ENCODE measurements at regions not wholly inside any gene's neighbourhood (a gene's known extent, or its start where the extent isn't known, plus 50 kb on each side); places are given as distances from the start of the nearest gene placed in this dataset.
"Not testable (repeated sequence)": the region's sequence is repeated elsewhere in the genome, so short reads cannot be mapped to it uniquely, and the experiment has no call there.

DNA sequence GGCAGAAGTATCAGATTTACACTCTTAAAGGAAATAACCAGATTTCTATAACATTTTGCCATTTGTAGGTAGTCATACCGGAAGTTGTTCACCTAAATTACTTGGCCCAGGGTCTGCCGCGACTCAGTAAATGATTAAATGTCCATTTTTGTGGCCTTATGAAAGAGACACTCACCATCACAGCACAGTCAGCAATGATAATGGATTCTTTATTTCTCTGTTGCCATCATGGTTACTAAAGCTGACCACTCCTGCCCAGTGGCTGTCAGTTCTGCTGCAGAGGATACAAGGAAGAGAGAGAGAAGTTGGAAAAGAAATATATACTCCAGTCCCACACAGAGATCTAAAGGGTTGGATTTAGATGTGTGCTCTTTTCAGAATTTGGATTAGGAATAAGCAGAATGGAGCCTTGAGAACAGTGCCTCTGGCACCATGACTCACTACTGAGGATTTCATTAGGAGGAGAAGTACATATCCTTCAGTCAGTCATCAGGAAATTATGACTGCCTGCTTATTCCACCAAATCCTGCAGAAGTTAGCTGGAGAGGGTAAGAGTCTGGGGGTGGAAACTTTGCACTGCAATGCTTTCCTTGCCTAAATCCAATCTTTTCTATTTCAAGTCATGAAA, 72.8 kb upstream of the EFNA5 start:
- intact Hi-C loops (cut with DNase I): no loop called here

DNA sequence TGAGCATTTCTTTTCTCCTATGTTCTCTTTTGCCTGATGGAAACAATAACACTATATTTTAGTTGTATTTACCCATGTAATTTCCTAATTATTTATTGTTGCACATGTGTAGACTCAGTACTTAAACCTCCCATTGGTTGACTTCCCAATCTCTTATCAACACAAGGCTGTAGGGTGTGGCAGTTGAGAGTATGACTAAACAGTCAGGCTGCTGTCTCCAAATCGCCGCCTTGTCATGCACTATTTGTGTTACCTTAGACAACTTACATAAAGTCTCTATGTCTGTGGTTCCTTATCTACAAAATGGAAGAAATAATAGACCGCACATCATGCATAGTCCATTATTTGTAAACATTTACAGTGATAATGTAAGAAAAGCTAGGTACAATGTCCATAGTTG, 68.9 kb upstream of the EFNA5 start:
- no peaks in the 10 kb centered on the region for H3K27me3 ChIP-seq
- peak; percentile 69 for ATAC-seq
- TF ChIP-seq, protein P1, sequence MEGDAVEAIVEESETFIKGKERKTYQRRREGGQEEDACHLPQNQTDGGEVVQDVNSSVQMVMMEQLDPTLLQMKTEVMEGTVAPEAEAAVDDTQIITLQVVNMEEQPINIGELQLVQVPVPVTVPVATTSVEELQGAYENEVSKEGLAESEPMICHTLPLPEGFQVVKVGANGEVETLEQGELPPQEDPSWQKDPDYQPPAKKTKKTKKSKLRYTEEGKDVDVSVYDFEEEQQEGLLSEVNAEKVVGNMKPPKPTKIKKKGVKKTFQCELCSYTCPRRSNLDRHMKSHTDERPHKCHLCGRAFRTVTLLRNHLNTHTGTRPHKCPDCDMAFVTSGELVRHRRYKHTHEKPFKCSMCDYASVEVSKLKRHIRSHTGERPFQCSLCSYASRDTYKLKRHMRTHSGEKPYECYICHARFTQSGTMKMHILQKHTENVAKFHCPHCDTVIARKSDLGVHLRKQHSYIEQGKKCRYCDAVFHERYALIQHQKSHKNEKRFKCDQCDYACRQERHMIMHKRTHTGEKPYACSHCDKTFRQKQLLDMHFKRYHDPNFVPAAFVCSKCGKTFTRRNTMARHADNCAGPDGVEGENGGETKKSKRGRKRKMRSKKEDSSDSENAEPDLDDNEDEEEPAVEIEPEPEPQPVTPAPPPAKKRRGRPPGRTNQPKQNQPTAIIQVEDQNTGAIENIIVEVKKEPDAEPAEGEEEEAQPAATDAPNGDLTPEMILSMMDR (IDR thresholded peaks at IDR 0.05): no peak
- no peaks in the 10 kb centered on the region for H3K4me1 ChIP-seq
- intact Hi-C loops (cut with DNase I): no loop called here
- H3K9me3 ChIP-seq: peaks cover 0 to 4% of the 10 kb centered on the region in 2 donors
- H3K4me3 ChIP-seq: no peak overlapping the region
- no peak for DNase-seq
- H3K36me3 ChIP-seq: no peaks in the 10 kb centered on the region
- H3K27ac ChIP-seq: no peak overlapping the region

More for the DNA sequence above, 72.8 kb upstream of the EFNA5 start:
- ATAC-seq (no peak), DNase-seq (no peak)
- no peaks in the 10 kb centered on the region for H3K27me3 ChIP-seq
- H3K4me3 ChIP-seq: no peak overlapping the region
- peaks cover 0 to 4% of the 10 kb centered on the region in 2 donors for H3K9me3 ChIP-seq
- no peak overlapping the region for H3K27ac ChIP-seq
- TF ChIP-seq, protein P1 (IDR thresholded peaks at IDR 0.05): no peak
- H3K36me3 ChIP-seq: no peaks in the 10 kb centered on the region
- no peaks in the 10 kb centered on the region for H3K4me1 ChIP-seq

DNA sequence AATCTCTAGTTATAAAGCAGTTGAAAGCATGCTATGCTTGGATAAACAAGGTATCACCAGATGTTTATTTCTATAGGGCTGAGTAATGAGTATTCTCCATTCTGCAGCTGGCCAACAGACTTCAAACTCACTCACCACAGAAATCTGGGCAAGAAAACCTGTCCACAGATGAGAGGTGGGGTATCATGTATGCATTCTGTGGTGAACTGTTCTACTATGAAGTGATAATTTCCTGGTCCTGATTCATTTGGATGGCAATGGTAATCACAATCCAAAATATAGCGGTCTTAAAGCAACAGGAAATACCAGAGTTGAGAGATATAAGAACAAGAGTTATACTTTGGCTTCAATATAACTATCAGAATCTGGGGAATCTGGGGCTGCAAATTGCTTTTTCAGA, 65.9 kb upstream of the EFNA5 start:
- Histone ChIP-seq H3K36me3 (no peaks in the 10 kb centered on the region), H3K4me1 (no peaks in the 10 kb centered on the region), H3K27ac (no peak overlapping the region), H3K27me3 (no peaks in the 10 kb centered on the region), H3K9me3 (peaks cover 0 to 4% of the 10 kb centered on the region in 2 donors), H3K4me3 (no peak overlapping the region)
- ATAC-seq (no peak), DNase-seq (no peak)
- intact Hi-C loops (cut with DNase I): no loop called here
- TF ChIP-seq, protein P1 (IDR thresholded peaks at IDR 0.05): no peak

DNA sequence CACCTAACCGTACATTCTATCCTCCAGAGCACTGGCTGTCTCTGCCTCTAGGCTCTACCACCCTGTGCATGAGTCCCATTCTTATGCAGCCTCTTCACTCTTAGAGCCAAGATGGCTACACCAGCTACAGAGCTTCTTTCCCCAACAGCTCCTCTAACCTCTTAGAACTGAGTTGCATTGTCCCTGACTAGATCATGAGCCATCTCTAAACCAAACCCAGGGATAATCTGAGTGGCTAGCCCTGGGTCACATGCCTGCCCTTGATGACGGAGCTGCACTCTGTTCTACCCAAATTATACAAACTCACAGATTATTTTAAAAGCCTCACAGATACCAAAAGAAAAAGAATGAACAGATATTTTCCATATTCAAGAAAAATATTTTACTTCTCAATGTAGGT, 65.4 kb upstream of the EFNA5 start:
- not testable (repeated sequence) for ATAC-seq

DNA sequence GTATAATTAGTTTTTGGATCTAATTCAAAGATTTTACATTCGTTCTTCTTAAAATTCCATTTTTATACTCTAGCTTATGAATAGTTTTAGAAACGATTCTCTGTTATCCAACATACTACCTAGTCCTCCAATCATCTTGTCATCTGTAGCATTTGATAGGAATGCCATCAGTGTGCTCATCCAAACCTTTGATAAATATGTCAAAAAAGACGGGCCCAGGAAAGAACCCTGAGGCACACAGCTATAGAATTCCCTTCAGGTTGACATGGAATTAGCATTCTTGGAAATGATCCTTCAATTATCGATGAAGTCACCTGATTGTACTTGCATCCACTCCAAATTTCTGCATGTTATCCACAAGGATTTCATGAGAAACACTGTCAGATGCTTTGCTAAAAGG, 64.8 kb upstream of the EFNA5 start:
- no peak for ATAC-seq
- no peak for DNase-seq

More for the DNA sequence above, 65.4 kb upstream of the EFNA5 start:
- H3K9me3 ChIP-seq; intact Hi-C loops (cut with DNase I); H3K36me3 ChIP-seq; H3K4me1 ChIP-seq; H3K4me3 ChIP-seq; H3K27ac ChIP-seq; H3K27me3 ChIP-seq; DNase-seq: not testable (repeated sequence)

More for the DNA sequence above, 64.8 kb upstream of the EFNA5 start:
- intact Hi-C loops (cut with DNase I): no loop called here
- no peaks in the 10 kb centered on the region for H3K36me3 ChIP-seq
- no peak overlapping the region for H3K4me3 ChIP-seq
- no peaks in the 10 kb centered on the region for H3K9me3 ChIP-seq
- TF ChIP-seq, protein P1 (IDR thresholded peaks at IDR 0.05): no peak
- no peaks in the 10 kb centered on the region for H3K27me3 ChIP-seq
- no peaks in the 10 kb centered on the region for H3K4me1 ChIP-seq
- no peak overlapping the region for H3K27ac ChIP-seq
